ENCODE measurements at regions not wholly inside any gene's neighbourhood (a gene's known extent, or its start where the extent isn't known, plus 50 kb on each side); places are given as distances from the start of the nearest gene placed in this dataset.

DNA sequence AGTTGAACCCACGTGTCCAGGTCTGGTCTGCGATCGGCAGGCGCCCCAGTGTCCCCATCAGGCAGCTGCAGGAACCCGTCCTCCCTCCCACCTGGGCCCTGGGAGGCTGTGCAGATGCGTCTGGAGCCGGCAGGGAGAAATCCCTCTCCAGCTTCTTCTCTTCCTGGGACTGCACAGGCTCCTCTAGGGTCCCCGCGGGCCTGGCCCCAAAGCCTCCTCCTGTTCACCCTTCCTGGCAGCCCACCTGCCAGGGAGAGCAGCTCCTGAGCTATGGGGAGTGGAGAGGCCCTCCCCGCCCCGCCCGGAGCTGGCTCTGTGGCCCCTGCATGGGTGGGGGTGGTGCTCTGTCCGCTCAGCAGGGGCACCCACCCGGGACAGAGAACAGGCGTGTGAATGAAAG is 179.2 kb upstream of the ALKAL2 start:
- Mint-ChIP-seq H3K36me3 (ENCODE audit: low read depth) (no peaks in the 10 kb centered on the region), H3K27ac (no peak overlapping the region), H3K4me3 (no peak overlapping the region), H3K9me3 (peaks cover 45% of the 10 kb centered on the region), H3K27me3 (ENCODE audit: insufficient read depth) (no peaks in the 10 kb centered on the region; the same call in 1 of the 2 replicates), H3K4me1 (ENCODE audit: low read depth) (no peaks in the 10 kb centered on the region)
- no peak for DNase-seq
- TF ChIP-seq, protein P1, sequence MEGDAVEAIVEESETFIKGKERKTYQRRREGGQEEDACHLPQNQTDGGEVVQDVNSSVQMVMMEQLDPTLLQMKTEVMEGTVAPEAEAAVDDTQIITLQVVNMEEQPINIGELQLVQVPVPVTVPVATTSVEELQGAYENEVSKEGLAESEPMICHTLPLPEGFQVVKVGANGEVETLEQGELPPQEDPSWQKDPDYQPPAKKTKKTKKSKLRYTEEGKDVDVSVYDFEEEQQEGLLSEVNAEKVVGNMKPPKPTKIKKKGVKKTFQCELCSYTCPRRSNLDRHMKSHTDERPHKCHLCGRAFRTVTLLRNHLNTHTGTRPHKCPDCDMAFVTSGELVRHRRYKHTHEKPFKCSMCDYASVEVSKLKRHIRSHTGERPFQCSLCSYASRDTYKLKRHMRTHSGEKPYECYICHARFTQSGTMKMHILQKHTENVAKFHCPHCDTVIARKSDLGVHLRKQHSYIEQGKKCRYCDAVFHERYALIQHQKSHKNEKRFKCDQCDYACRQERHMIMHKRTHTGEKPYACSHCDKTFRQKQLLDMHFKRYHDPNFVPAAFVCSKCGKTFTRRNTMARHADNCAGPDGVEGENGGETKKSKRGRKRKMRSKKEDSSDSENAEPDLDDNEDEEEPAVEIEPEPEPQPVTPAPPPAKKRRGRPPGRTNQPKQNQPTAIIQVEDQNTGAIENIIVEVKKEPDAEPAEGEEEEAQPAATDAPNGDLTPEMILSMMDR (IDR thresholded peaks at IDR 0.05), result no peak

DNA sequence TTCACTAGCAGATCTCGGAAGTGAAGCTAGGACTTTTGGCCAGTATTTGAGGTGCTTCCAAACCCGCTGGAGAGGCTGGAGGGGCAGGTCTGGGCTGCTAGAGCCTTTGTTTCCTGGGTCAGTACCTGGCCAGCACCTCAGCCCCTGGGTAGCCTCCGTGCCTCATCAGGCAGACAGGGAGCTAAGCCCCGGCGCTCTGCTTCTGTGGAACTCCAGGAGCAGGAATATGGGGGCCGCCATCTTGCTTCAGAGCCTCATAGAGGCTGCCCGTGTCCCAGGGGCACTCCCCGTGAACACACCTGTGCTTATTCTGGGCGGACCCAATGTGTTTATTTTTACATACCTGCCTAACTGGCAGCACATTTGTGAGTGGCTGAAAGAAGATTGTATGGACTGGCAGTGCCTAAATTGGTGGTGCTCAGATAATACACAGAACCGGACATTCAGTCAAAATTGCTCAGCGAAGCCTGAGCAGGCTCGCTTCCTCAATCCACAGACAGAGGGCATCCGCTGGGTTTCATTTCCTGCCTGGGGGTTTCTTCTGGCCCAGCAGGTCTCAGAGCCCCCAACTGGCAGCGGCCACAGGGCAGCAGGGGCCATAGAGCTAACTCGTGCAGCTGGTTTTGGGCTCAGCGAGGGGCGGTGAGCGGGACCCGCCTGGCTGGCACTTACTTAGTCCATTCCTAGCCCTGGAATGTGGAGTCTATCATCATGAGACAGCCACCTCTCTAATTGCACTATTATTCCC is 176.8 kb upstream of the ALKAL2 start:
- TF ChIP-seq, protein P1 (IDR thresholded peaks at IDR 0.05), result no peak
- Mint-ChIP-seq H3K36me3 (ENCODE audit: low read depth) (no peaks in the 10 kb centered on the region), H3K27me3 (ENCODE audit: insufficient read depth) (no peaks in the 10 kb centered on the region; the same call in 1 of the 2 replicates), H3K4me3 (no peak overlapping the region), H3K27ac (no peak overlapping the region), H3K9me3 (peaks cover 65% of the 10 kb centered on the region), H3K4me1 (ENCODE audit: low read depth) (no peaks in the 10 kb centered on the region)
- no peak for DNase-seq

DNA sequence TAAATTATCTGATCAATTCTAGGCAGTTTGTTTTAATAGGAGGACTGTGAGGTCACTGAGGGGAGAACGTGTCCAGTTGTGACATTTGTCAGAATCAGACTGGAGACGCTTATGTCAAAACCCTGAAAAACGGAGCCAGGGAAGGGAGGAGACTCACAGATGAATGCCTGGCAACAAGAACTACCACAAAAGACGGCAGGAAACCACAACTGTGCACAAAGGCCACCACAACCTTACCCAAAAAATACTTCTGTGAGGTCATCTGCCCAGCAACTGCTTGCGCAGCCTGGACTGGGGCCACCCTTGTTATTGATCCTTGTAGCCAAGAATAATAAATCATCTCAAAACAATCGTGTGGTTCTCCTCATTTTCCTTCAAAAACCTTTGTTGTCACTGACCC is 173.0 kb upstream of the ALKAL2 start:
- Mint-ChIP-seq H3K4me1 (ENCODE audit: low read depth) (no peaks in the 10 kb centered on the region), H3K27ac (no peak overlapping the region), H3K9me3 (peaks cover 60% of the 10 kb centered on the region), H3K27me3 (ENCODE audit: insufficient read depth) (no peaks in the 10 kb centered on the region), H3K36me3 (ENCODE audit: low read depth) (no peaks in the 10 kb centered on the region), H3K4me3 (no peak overlapping the region)
- DNase-seq, result no peak
- TF ChIP-seq, protein P1 (IDR thresholded peaks at IDR 0.05), result no peak

DNA sequence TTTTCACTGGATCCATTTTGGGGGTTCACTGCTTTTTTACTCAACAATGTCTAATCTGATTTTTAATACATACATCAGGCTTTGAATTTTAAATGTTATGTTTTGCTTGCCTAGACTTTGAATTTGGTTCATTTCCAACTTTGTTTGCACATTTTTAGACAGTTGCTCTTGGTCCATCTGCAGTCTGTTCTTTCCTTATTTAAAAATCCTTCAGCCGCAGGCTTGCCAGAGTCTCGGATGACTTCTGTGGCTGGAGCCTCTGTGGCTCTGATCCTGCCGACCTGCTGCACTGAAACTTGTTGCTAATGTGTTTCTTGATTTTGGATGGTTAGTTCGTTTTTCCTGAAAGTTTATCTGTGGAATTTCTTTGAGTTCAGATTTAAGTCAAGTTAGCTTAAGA is 172.0 kb upstream of the ALKAL2 start:
- Mint-ChIP-seq H3K27ac (no peak overlapping the region), H3K36me3 (ENCODE audit: low read depth) (no peaks in the 10 kb centered on the region), H3K4me1 (ENCODE audit: low read depth) (no peaks in the 10 kb centered on the region), H3K9me3 (peaks cover 51% of the 10 kb centered on the region), H3K4me3 (no peak overlapping the region), H3K27me3 (ENCODE audit: insufficient read depth) (no peaks in the 10 kb centered on the region)
- DNase-seq, result no peak
- TF ChIP-seq, protein P1 (IDR thresholded peaks at IDR 0.05), result no peak

DNA sequence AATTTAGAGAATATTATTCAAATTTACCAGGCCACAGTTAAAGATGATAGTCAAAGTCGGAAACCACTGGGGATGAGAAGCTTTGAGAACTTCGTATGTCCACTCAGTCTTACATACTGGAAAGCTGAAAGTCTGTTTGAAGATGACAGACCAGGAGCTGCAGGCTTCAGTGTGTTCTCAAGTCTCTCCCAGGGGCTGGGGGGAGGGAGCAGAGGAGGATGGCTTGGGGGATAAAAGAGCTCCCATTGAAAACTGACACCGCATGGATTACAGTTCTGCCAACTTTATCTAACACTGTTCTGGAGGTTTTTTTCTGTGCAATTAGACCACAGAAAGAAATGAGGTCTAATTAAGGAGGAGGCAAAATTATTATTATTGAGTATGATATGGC is 170.5 kb upstream of the ALKAL2 start:
- Mint-ChIP-seq H3K27me3 (ENCODE audit: insufficient read depth) (no peaks in the 10 kb centered on the region), H3K4me1 (ENCODE audit: low read depth) (no peaks in the 10 kb centered on the region), H3K9me3 (peaks cover 54% of the 10 kb centered on the region), H3K36me3 (ENCODE audit: low read depth) (no peaks in the 10 kb centered on the region), H3K27ac (no peak overlapping the region), H3K4me3 (no peak overlapping the region)
- TF ChIP-seq, protein P1 (IDR thresholded peaks at IDR 0.05), result no peak
- DNase-seq, result no peak

All from HFFc6 (cell line).